Thyroid gland (tissue), 4 donors: ENCODE measurements at regions not wholly inside any gene's neighbourhood (a gene's known extent, or its start where the extent isn't known, plus 50 kb on each side); places are given as distances from the start of the nearest gene placed in this dataset.

Experiments
- POLR2A ChIP-seq, 2 donors: fragments of 450-650 bp; IDR thresholded peaks; one replicate each; pipeline ENCODE4 v1.6.1; 2017; ENCODE audit warnings: antibody characterized with exemption in 2 of 2, mild to moderate bottlenecking in 2 of 2, moderate library complexity in 1 of 2
- TF ChIP-seq, protein P1 (sequence below), 6 experiments: fragments of 200-600 bp in 3 of 6; fragments of 450-650 bp in 3 of 6; sonication (generic) in 3 of 6; IDR thresholded peaks; one replicate each; pipeline ENCODE4 v1.5.1; 2016 to 2019; ENCODE audit warnings: antibody characterized with exemption in 6 of 6, mild to moderate bottlenecking in 2 of 6, inconsistent platforms in 1 of 6, moderate library complexity in 1 of 6

DNA sequence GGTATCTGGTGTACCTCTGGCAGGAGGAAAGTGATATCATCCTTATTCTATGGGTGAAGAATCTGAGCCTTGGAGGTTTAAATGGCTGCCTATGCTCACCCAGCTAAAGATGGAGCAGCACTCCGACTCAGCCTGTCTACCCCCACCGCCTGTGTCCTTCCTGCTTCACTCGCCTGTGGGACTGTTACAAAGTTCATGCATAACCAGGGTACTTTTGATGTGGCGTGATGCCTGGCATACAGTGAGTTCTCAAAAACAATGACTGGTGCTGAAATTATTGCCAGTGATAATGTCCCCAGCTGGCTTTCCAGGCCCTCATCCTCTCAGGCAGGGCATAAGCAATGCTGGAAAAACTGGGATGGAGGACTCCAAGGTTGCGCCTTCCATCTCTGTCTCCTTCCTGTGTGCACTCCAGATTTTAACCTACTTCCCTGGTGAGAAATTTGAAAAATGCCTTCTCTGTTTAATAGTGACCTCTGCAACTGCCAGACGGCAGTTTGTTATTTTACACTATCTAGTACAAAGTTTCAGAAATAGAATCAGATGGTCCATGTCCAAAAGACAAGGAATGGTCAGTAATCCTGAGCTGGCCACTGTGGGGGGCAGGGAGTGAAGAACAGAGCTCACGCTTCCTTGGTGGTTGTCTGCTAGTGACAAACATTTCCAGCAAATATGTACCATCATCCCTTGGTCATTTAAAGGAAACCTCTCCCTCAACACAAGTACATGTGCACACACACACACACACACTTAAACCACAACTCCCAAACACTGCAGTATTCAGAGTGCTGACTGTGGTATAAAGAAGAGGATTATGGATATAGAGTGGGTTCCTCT is 86.5 kb upstream of the NMNAT3 start:
- TF ChIP-seq, protein P1, sequence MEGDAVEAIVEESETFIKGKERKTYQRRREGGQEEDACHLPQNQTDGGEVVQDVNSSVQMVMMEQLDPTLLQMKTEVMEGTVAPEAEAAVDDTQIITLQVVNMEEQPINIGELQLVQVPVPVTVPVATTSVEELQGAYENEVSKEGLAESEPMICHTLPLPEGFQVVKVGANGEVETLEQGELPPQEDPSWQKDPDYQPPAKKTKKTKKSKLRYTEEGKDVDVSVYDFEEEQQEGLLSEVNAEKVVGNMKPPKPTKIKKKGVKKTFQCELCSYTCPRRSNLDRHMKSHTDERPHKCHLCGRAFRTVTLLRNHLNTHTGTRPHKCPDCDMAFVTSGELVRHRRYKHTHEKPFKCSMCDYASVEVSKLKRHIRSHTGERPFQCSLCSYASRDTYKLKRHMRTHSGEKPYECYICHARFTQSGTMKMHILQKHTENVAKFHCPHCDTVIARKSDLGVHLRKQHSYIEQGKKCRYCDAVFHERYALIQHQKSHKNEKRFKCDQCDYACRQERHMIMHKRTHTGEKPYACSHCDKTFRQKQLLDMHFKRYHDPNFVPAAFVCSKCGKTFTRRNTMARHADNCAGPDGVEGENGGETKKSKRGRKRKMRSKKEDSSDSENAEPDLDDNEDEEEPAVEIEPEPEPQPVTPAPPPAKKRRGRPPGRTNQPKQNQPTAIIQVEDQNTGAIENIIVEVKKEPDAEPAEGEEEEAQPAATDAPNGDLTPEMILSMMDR (IDR thresholded peaks at IDR 0.05) = no peak
- no peak for TF ChIP-seq POLR2A (IDR thresholded peaks at IDR 0.05)
